GM13976 (cell line): ENCODE measurements at regions not wholly inside any gene's neighbourhood (a gene's known extent, or its start where the extent isn't known, plus 50 kb on each side); places are given as distances from the start of the nearest gene placed in this dataset.

Experiments used
- DNase-seq: peaks from one replicate; pipeline ENCODE4 v3.0.0; 2012; ENCODE audit warnings: low spot score
- CTCF ChIP-seq: IDR thresholded peaks from 2 replicates; pipeline ENCODE4 v1.5.1; 2012; ENCODE audit warnings: borderline replicate concordance, mild to moderate bottlenecking; ENCODE audit not compliant: insufficient read depth; ENCODE audit errors: extremely low read depth, missing control alignments, control extremely low read depth
- in situ Hi-C: fragments of 300-500 bp; cut with MboI; formaldehyde crosslinking; loops from one replicate; pipeline ENCODE4 v1.12.0; 2022; ENCODE audit warnings: low sequenced_read_pairs, mixed read lengths, inconsistent platforms; ENCODE audit not compliant: unreplicated experiment

DNA sequence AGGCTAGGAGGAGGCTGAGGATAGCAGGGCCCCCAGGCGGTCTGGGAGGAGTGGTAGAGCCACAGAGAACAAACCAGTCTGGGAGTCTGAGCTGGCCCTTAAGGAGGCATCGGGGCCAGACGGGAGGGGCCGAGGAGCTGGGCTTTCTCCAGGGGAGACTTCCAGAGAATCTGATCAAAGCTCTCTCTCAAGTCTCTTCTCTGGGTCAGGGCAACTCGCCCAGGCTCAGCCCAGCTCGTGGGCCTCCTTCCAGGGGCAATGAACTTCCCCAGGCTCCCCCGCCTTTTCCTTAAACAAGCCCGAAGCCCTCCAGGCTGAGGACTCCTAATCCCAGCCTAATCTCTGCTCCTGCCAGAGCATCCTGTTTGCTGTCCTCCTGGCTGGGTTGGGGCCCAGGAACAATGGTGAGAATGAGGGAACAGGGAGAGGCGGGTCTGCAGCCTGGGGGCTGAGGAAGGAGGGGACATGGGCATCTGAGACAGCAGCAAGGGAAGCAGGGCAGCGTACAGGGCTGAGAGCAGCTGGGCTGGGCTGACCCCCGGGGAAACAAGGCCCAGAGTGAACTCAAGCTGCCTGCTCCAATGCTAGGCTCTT lies 173.6 kb downstream of the ANKRD60 start:
- TF ChIP-seq CTCF = no peak
- no peak for DNase-seq
- in situ Hi-C loops = no loop called here

DNA sequence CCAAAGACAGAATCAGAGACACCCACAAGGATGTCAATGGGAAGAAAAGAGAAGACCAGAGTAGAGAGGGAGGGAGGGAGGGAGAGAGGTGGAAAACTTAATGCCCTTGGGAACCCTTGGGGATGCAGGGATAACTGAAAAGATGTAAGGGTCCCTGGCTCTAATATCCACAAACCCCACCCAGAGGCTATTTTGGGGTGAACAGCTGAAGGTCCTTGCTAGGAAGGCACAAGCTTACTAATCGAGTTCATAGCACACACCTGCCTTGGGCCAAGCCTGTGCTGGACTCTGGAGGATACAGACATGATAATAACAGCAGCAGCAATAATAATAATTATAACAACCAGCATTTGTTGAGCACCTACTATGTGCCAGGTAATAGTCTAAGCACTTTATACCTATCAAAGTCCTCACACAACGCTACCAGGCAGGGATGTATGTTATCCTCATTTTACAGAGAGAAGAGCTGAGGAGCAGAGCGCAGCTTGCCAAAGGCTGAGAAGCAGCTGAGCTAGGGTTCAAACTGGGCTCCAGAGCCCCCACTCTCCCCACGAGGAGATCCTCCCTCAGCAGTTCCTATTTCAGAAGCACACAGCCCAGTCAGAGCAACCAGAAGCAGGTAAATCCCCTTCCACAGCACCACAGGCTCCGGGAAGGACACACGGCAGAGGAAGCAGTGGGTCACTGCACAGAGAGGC lies 174.2 kb downstream of the ANKRD60 start:
- in situ Hi-C loops = no loop called here
- DNase-seq = no peak
- TF ChIP-seq CTCF = no peak

- no peak for DNase-seq
- no peak for TF ChIP-seq CTCF
- in situ Hi-C loops = no loop called here
Measured at GRCh38 chr20:58053391-58054055, 174.9 kb downstream of the ANKRD60 start.

- no peak for TF ChIP-seq CTCF
- in situ Hi-C loops = no loop called here
- DNase-seq = no peak
Measured at GRCh38 chr20:58051367-58051766, 177.1 kb downstream of the ANKRD60 start.

- DNase-seq = no peak
- TF ChIP-seq CTCF = no peak
- in situ Hi-C loops = no loop called here
Measured at GRCh38 chr20:58048096-58048702, 180.3 kb downstream of the ANKRD60 start.

- in situ Hi-C loops = no loop called here
- TF ChIP-seq CTCF = no peak
- no peak for DNase-seq
Measured at GRCh38 chr20:58046311-58046710, 182.1 kb downstream of the ANKRD60 start.
